HepG2 (cell line): ENCODE measurements at regions not wholly inside any gene's neighbourhood (a gene's known extent, or its start where the extent isn't known, plus 50 kb on each side); places are given as distances from the start of the nearest gene placed in this dataset.

ENCODE experiments used
- ETV6 ChIP-seq: sonication (generic); formaldehyde crosslinking; conservative IDR thresholded peaks from 2 replicates; pipeline ENCODE4 v1.4.0; 2020; ENCODE audit warnings: missing genetic modification reagents
- HOXA3 ChIP-seq: sonication (generic); formaldehyde crosslinking; IDR thresholded peaks from 2 replicates; pipeline ENCODE4 v1.5.0; 2020; ENCODE audit warnings: missing genetic modification reagents
- KAT7 ChIP-seq: IDR thresholded peaks from 2 replicates; pipeline ENCODE4 v1.6.1; 2018; ENCODE audit warnings: borderline replicate concordance, missing compliant biosample characterization
- MAZ ChIP-seq, 2 experiments: sonication (generic) in 1 of 2; formaldehyde crosslinking in 1 of 2; IDR thresholded peaks; 2 replicates each; pipeline versions ENCODE4 v1.5.0 to v1.6.1; 2012 to 2020; ENCODE audit warnings: low read depth in 2 of 2, mild to moderate bottlenecking in 2 of 2, borderline replicate concordance in 1 of 2, improper control_type of control experiment in 1 of 2, low read length in 1 of 2, missing genetic modification reagents in 1 of 2, moderate library complexity in 1 of 2
- PRDM10 ChIP-seq: sonication (generic); formaldehyde crosslinking; IDR thresholded peaks from 2 replicates; pipeline ENCODE4 v1.4.0; 2020; ENCODE audit warnings: low read depth, missing genetic modification reagents
- ZNF644 ChIP-seq: IDR thresholded peaks from 2 replicates; pipeline ENCODE4 v1.6.1; 2016; ENCODE audit warnings: low read depth
- TF ChIP-seq, protein P1 (sequence below): sonication (generic); formaldehyde crosslinking; IDR thresholded peaks from 2 replicates; pipeline ENCODE4 v1.5.0; 2020; ENCODE audit warnings: mild to moderate bottlenecking, missing genetic modification reagents

GRCh38 chr3:68207327-68207726 is 552.9 kb upstream of the SUCLG2 start:
- no peak for TF ChIP-seq KAT7 (CRISPR knock-in tag)
- TF ChIP-seq MAZ (IDR thresholded peaks at IDR 0.05; ENCODE audit: borderline replicate concordance, low read depth, low read length): no peak
- TF ChIP-seq MAZ (CRISPR knock-in tag; IDR thresholded peaks at IDR 0.05; ENCODE audit: low read depth): no peak
- TF ChIP-seq, protein P1, sequence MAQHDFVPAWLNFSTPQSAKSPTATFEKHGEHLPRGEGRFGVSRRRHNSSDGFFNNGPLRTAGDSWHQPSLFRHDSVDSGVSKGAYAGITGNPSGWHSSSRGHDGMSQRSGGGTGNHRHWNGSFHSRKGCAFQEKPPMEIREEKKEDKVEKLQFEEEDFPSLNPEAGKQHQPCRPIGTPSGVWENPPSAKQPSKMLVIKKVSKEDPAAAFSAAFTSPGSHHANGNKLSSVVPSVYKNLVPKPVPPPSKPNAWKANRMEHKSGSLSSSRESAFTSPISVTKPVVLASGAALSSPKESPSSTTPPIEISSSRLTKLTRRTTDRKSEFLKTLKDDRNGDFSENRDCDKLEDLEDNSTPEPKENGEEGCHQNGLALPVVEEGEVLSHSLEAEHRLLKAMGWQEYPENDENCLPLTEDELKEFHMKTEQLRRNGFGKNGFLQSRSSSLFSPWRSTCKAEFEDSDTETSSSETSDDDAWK (CRISPR knock-in tag): no peak
- TF ChIP-seq ZNF644 (CRISPR knock-in tag): no peak
- TF ChIP-seq PRDM10: no peak
- no peak for TF ChIP-seq HOXA3 (CRISPR knock-in tag)
- TF ChIP-seq ETV6: no peak
